ENCODE measurements at regions not wholly inside any gene's neighbourhood (a gene's known extent, or its start where the extent isn't known, plus 50 kb on each side); places are given as distances from the start of the nearest gene placed in this dataset.

DNA sequence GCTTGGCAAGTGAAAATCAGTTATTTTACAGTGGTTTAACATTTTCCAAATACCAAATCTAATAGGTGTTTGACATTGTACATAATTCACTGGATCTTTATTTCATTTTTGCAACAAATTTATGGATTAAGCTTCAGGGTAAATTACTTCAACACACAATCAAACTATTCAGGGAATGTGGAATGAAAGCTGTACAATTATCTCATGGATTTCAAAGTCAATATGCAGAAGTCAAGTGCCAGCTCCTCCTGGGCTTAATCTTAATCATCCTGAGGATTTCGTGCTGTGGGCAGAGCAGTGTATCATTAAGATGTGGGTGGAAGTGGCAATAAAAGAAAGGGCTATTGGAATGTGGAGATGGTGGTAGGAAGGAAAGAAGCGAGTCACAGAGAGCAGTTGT lies 548.8 kb downstream of the COL12A1 start:
- TF ChIP-seq, protein P1, sequence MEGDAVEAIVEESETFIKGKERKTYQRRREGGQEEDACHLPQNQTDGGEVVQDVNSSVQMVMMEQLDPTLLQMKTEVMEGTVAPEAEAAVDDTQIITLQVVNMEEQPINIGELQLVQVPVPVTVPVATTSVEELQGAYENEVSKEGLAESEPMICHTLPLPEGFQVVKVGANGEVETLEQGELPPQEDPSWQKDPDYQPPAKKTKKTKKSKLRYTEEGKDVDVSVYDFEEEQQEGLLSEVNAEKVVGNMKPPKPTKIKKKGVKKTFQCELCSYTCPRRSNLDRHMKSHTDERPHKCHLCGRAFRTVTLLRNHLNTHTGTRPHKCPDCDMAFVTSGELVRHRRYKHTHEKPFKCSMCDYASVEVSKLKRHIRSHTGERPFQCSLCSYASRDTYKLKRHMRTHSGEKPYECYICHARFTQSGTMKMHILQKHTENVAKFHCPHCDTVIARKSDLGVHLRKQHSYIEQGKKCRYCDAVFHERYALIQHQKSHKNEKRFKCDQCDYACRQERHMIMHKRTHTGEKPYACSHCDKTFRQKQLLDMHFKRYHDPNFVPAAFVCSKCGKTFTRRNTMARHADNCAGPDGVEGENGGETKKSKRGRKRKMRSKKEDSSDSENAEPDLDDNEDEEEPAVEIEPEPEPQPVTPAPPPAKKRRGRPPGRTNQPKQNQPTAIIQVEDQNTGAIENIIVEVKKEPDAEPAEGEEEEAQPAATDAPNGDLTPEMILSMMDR (IDR thresholded peaks at IDR 0.05; ENCODE audit: insufficient read depth, low read depth, low read length): no peak
- TF ChIP-seq EZH2 (IDR thresholded peaks at IDR 0.05; ENCODE audit: insufficient read depth, low read length): no peak

Measured in astrocyte (in vitro differentiated cells and primary cell).